H9 (cell line): ENCODE measurements at regions not wholly inside any gene's neighbourhood (a gene's known extent, or its start where the extent isn't known, plus 50 kb on each side); places are given as distances from the start of the nearest gene placed in this dataset.

ENCODE experiments used
- DNase-seq: peaks from one replicate; pipeline ENCODE4 v3.0.0-alpha.2; 2017
- H2AFZ ChIP-seq: one replicate; pipeline ENCODE4 v1.6.1; 2013; ENCODE audit warnings: mild to moderate bottlenecking, low read length, control low read depth, moderate library complexity
- H2AK5ac ChIP-seq: 2 replicates; pipeline ENCODE4 v1.6.1; 2013; ENCODE audit warnings: low read length, control low read depth, mixed read lengths; ENCODE audit not compliant: insufficient read length
- H2BK120ac ChIP-seq: one replicate; pipeline ENCODE4 v1.6.1; 2013; ENCODE audit warnings: low read depth, mild to moderate bottlenecking, low read length, control low read depth, inconsistent platforms; ENCODE audit not compliant: poor library complexity, severe bottlenecking
- H2BK12ac ChIP-seq: 2 replicates; pipeline ENCODE4 v1.6.1; 2013; ENCODE audit warnings: low read length, control low read depth, mixed read lengths, low read depth; ENCODE audit not compliant: insufficient read length
- H2BK15ac ChIP-seq: 2 replicates; pipeline ENCODE4 v1.6.1; 2013; ENCODE audit warnings: low read depth, low read length, control low read depth
- H2BK20ac ChIP-seq: one replicate; pipeline ENCODE4 v1.6.1; 2013; ENCODE audit warnings: low read depth, mild to moderate bottlenecking, low read length, control low read depth, inconsistent platforms; ENCODE audit not compliant: poor library complexity, severe bottlenecking
- H2BK5ac ChIP-seq: 2 replicates; pipeline ENCODE4 v1.6.1; 2013; ENCODE audit warnings: low read length, control low read depth, mixed read lengths; ENCODE audit not compliant: insufficient read length
- H3K14ac ChIP-seq: 2 replicates; pipeline ENCODE4 v1.6.1; 2013; ENCODE audit warnings: low read length, control low read depth; ENCODE audit not compliant: insufficient read depth
- H3K18ac ChIP-seq: 2 replicates; pipeline ENCODE4 v1.6.1; 2013; ENCODE audit warnings: low read depth, mild to moderate bottlenecking, mixed read lengths, low read length, control low read depth; ENCODE audit not compliant: insufficient read length
- H3K23ac ChIP-seq: 2 replicates; pipeline ENCODE4 v1.6.1; 2013; ENCODE audit warnings: low read length, control low read depth, mixed read lengths, low read depth; ENCODE audit not compliant: insufficient read length
- H3K23me2 ChIP-seq: 2 replicates; pipeline ENCODE4 v1.6.1; 2013; ENCODE audit warnings: low read depth, mild to moderate bottlenecking, mixed read lengths, low read length, control low read depth; ENCODE audit not compliant: insufficient read length, poor library complexity, severe bottlenecking
- H3K27ac ChIP-seq: 2 replicates; pipeline ENCODE4 v1.5.1; 2013; ENCODE audit warnings: low read length, control low read depth, mixed read lengths, low read depth; ENCODE audit not compliant: insufficient read length
- H3K27me3 ChIP-seq: 2 replicates; pipeline ENCODE4 v1.6.1; 2013; ENCODE audit warnings: low read length, control low read depth, inconsistent platforms; ENCODE audit not compliant: insufficient read depth
- H3K4ac ChIP-seq: 2 replicates; pipeline ENCODE4 v1.6.1; 2013; ENCODE audit warnings: low read depth, mild to moderate bottlenecking, control low read depth, inconsistent platforms, low read length, moderate library complexity
- H3K4me1 ChIP-seq: 2 replicates; pipeline ENCODE4 v1.6.1; 2013; ENCODE audit warnings: low read length, control low read depth, inconsistent platforms; ENCODE audit not compliant: insufficient read depth
- H3K4me2 ChIP-seq: 2 replicates; pipeline ENCODE4 v1.6.1; 2013; ENCODE audit warnings: low read length, control low read depth, mixed read lengths; ENCODE audit not compliant: insufficient read length, insufficient read depth
- H3K56ac ChIP-seq: 2 replicates; pipeline ENCODE4 v1.6.1; 2013; ENCODE audit warnings: low read depth, mild to moderate bottlenecking, mixed read lengths, low read length, control low read depth; ENCODE audit not compliant: insufficient read length
- H3K79me1 ChIP-seq: 2 replicates; pipeline ENCODE4 v1.6.1; 2013; ENCODE audit warnings: low read depth, mild to moderate bottlenecking, moderate library complexity, low read length, control low read depth, inconsistent platforms; ENCODE audit not compliant: insufficient read depth, poor library complexity, severe bottlenecking
- H3K79me2 ChIP-seq: 2 replicates; pipeline ENCODE4 v1.6.1; 2013; ENCODE audit warnings: low read length, control low read depth, inconsistent platforms; ENCODE audit not compliant: insufficient read depth
- H3K9ac ChIP-seq: 2 replicates; pipeline ENCODE4 v1.6.1; 2013; ENCODE audit warnings: low read length, control low read depth, mixed read lengths; ENCODE audit not compliant: insufficient read length; ENCODE audit errors: extremely low read depth
- H3K9me3 ChIP-seq: one replicate; pipeline ENCODE4 v1.6.1; 2013; ENCODE audit warnings: low read depth, low read length, inconsistent platforms; ENCODE audit not compliant: control insufficient read depth
- H3T11ph ChIP-seq: one replicate; pipeline ENCODE4 v1.6.1; 2013; ENCODE audit warnings: mild to moderate bottlenecking, low read length, control low read depth, inconsistent platforms
- H4K20me1 ChIP-seq: one replicate; pipeline ENCODE4 v1.6.1; 2013; ENCODE audit not compliant: control insufficient read depth, insufficient read length, insufficient read depth
- H4K5ac ChIP-seq: 2 replicates; pipeline ENCODE4 v1.6.1; 2013; ENCODE audit warnings: low read depth, mild to moderate bottlenecking, mixed read lengths, low read length, control low read depth; ENCODE audit not compliant: insufficient read length
- H4K8ac ChIP-seq: replicated peaks from 2 replicates; pipeline ENCODE4 v1.6.1; 2013; ENCODE audit warnings: low read length, control low read depth, mixed read lengths, low read depth; ENCODE audit not compliant: insufficient read length
- H4K91ac ChIP-seq: 2 replicates; pipeline ENCODE4 v1.6.1; 2013; ENCODE audit warnings: low read depth, mild to moderate bottlenecking, moderate library complexity, mixed read lengths, low read length, control low read depth; ENCODE audit not compliant: insufficient read length
- H3K27ac Mint-ChIP-seq, 3 experiments: 2 replicates in 2 of 3; 3 replicates in 1 of 3; pipeline ENCODE4 v1.8.0; 2020 to 2021; ENCODE audit warnings: mixed read lengths in 3 of 3, mild to moderate bottlenecking in 1 of 3, moderate library complexity in 1 of 3
- H3K27me3 Mint-ChIP-seq: 2 replicates; pipeline ENCODE4 v1.8.0; 2021; ENCODE audit warnings: low read depth, mild to moderate bottlenecking, moderate library complexity, mixed read lengths
- H3K36me3 Mint-ChIP-seq, 3 experiments: 2 replicates in 2 of 3; 3 replicates in 1 of 3; pipeline ENCODE4 v1.8.0; 2020 to 2021; ENCODE audit warnings: low read depth in 3 of 3, mixed read lengths in 3 of 3; ENCODE audit not compliant: insufficient read depth in 1 of 3
- H3K4me1 Mint-ChIP-seq, 2 experiments: 2 replicates each; pipeline ENCODE4 v1.8.0; 2020; ENCODE audit warnings: mixed read lengths in 2 of 2
- H3K4me3 Mint-ChIP-seq, 2 experiments: 2 replicates in 1 of 2; 3 replicates in 1 of 2; pipeline ENCODE4 v1.8.0; 2020 to 2021; ENCODE audit warnings: mild to moderate bottlenecking in 2 of 2, mixed read lengths in 2 of 2, moderate library complexity in 1 of 2
- H3K9me3 Mint-ChIP-seq, 2 experiments: 2 replicates in 1 of 2; 3 replicates in 1 of 2; pipeline ENCODE4 v1.8.0; 2020; ENCODE audit warnings: mild to moderate bottlenecking in 2 of 2, mixed read lengths in 2 of 2, moderate library complexity in 1 of 2
- WGBS: extraction: QIAGEN DNeasy Blood & Tissue Kit; methylation state at CpG from one replicate; pipeline ENCODE4 v1.1.7; 2013; ENCODE audit warnings: missing lambda C conversion rate, low lambda C conversion rate, mixed read lengths; ENCODE audit not compliant: insufficient read length; ENCODE audit errors: extremely low coverage; 5-methylcytosine and 5-hydroxymethylcytosine counted together
- TF ChIP-seq, protein P1 (sequence below): fragments of 200-600 bp; sonication (generic); conservative IDR thresholded peaks from 3 replicates; pipeline ENCODE4 v1.8.0; 2021; ENCODE audit warnings: antibody characterized with exemption, mild to moderate bottlenecking

DNA sequence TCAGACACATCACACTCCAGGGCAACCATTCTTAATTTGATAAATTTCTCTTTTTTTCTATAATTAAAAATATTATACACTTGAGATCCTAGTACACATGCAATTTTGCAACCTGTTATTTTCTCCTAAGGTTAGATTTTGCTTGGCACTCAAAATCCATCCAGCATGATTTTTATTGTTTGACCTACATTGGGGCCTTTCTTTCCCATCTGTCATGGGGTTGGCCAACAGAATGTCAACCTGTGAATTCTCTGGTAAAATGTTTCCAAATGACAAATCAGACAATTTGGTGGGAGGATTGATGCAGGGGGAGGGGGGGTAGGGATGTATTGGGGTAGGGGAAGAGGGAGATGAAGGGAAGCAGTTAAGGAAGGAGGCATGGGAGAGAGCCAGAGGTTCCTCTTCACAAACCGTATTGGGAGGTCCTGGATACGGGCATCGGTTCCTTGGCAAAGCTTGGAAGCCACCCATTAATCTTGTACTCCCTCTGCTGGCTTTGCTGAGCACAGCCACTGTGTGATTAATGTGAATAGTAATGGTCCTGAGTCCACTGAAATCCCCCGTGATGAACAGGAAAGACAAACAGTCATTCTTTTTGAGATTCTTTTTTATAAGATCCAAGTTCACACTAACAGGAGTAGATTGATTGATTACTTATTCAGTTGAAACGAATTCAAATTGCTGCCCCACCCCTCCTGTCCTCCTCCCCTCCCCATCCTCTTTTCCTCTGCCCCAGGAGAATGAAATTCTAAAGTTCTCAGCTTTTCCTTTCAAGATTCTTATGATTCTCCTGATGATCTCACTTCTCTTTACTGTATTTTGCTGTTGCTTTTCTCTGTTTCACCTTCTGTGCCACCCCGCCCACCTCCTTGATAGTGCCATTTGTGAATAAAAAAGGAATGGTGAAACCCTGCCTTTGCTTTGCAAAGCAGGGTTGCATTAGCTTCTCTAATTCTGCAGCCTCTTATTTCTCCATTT is 82.2 kb upstream of the SLC25A26 start:
- Histone ChIP-seq H3K56ac (no peak overlapping the region), H2BK120ac (no peak overlapping the region), H3K14ac (no peak overlapping the region), H3K27me3 (no peaks in the 10 kb centered on the region), H4K91ac (no peak overlapping the region), H2AFZ (no peak overlapping the region), H2BK5ac (no peak overlapping the region), H2BK20ac (no peak overlapping the region), H3K4me2 (no peak overlapping the region), H3K27ac (no peak overlapping the region), H3K4me1 (no peaks in the 10 kb centered on the region; the same call in 1 of the 2 replicates), H3K79me2 (no peaks in the 10 kb centered on the region), H4K5ac (no peak overlapping the region), H2BK12ac (no peak overlapping the region), H4K8ac (no peak overlapping the region), H3T11ph (no peak overlapping the region), H3K23ac (no peak overlapping the region), H3K9me3 (no peaks in the 10 kb centered on the region), H4K20me1 (no peaks in the 10 kb centered on the region), H3K9ac (no peak overlapping the region), H3K23me2 (no peaks in the 10 kb centered on the region), H3K18ac (no peak overlapping the region), H2AK5ac (no peak overlapping the region), H2BK15ac (no peak overlapping the region), H3K79me1 (no peaks in the 10 kb centered on the region), H3K4ac (no peak overlapping the region)
- DNase-seq = peak; percentile 79
- H3K27me3 Mint-ChIP-seq = no peaks in the 10 kb centered on the region
- H3K27ac Mint-ChIP-seq = no peak overlapping the region; a peak in 1 of 7 replicates
- TF ChIP-seq, protein P1, sequence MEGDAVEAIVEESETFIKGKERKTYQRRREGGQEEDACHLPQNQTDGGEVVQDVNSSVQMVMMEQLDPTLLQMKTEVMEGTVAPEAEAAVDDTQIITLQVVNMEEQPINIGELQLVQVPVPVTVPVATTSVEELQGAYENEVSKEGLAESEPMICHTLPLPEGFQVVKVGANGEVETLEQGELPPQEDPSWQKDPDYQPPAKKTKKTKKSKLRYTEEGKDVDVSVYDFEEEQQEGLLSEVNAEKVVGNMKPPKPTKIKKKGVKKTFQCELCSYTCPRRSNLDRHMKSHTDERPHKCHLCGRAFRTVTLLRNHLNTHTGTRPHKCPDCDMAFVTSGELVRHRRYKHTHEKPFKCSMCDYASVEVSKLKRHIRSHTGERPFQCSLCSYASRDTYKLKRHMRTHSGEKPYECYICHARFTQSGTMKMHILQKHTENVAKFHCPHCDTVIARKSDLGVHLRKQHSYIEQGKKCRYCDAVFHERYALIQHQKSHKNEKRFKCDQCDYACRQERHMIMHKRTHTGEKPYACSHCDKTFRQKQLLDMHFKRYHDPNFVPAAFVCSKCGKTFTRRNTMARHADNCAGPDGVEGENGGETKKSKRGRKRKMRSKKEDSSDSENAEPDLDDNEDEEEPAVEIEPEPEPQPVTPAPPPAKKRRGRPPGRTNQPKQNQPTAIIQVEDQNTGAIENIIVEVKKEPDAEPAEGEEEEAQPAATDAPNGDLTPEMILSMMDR = peak; percentile 90
- peaks cover 26 to 28% of the 10 kb centered on the region in 2 experiments for H3K4me1 Mint-ChIP-seq
- no CpG with 5 or more reads among the region's 6 CpGs for WGBS
- H3K9me3 Mint-ChIP-seq = peaks cover 6 to 10% of the 10 kb centered on the region in 2 experiments
- no peak overlapping the region for H3K4me3 Mint-ChIP-seq
- H3K36me3 Mint-ChIP-seq = peaks cover 0 to 10% (median 2%) of the 10 kb centered on the region in 3 experiments; a peak in 3 of 7 replicates
